PC-3 (cell line): ENCODE measurements at regions not wholly inside any gene's neighbourhood (a gene's known extent, or its start where the extent isn't known, plus 50 kb on each side); places are given as distances from the start of the nearest gene placed in this dataset.

Experiments
- ATAC-seq: fragments of 200-7000 bp; cut with Tn5 transposase; 2 replicates; pipeline ENCODE4 v1.9.1; 2020; ENCODE audit warnings: mild to moderate bottlenecking, moderate library complexity
- BruUV-seq: library from RNA; stranded (reverse); fragments of 400-500 nt; replicated peaks from 2 replicates; lab custom pipeline; 2021; lab: Mats Ljungman, UMichigan
- CTCF ChIA-PET: fragments of 300-600 bp; sonication (Branson Sonifier 250); formaldehyde crosslinking; loops from one replicate; lab custom pipeline; 2022; ENCODE audit warnings: antibody characterized with exemption; lab: Charles Lee
- POLR2A ChIA-PET: fragments of 300-600 bp; sonication (Branson Sonifier 250); formaldehyde crosslinking; loops from one replicate; lab custom pipeline; 2022; ENCODE audit warnings: antibody characterized with exemption; ENCODE audit not compliant: unreplicated experiment; lab: Charles Lee
- DNase-seq: peaks from one replicate; pipeline ENCODE4 v3.0.0-alpha.2; 2015
- H2AFZ ChIP-seq: fragments of 300-600 bp; sonication (generic); 2 replicates; pipeline ENCODE4 v1.6.0; 2016; ENCODE audit warnings: antibody characterized with exemption, low read length
- H3F3A ChIP-seq: fragments of 300-600 bp; sonication (generic); one replicate; pipeline ENCODE4 v1.6.0; 2017; ENCODE audit warnings: antibody characterized with exemption, low read length, control low read depth, mild to moderate bottlenecking; ENCODE audit not compliant: unreplicated experiment
- H3K27ac ChIP-seq: fragments of 300-600 bp; sonication (generic); 2 replicates; pipeline ENCODE4 v1.5.1; 2016; ENCODE audit warnings: mild to moderate bottlenecking, low read length
- H3K27me3 ChIP-seq: fragments of 300-600 bp; sonication (generic); 2 replicates; pipeline ENCODE4 v1.6.1; 2016; ENCODE audit warnings: low read length, mixed read lengths
- H3K36me3 ChIP-seq: fragments of 300-600 bp; sonication (generic); 2 replicates; pipeline ENCODE4 v1.6.1; 2016; ENCODE audit warnings: low read depth, mixed run types, low read length, mixed read lengths
- H3K4me1 ChIP-seq: fragments of 300-600 bp; sonication (generic); 2 replicates; pipeline ENCODE4 v1.5.1; 2016; ENCODE audit warnings: low read length; ENCODE audit not compliant: insufficient read depth
- H3K4me2 ChIP-seq: fragments of 300-600 bp; sonication (generic); 2 replicates; pipeline ENCODE4 v1.6.0; 2016; ENCODE audit warnings: low read length
- H3K4me3 ChIP-seq: fragments of 300-600 bp; sonication (generic); 2 replicates; pipeline ENCODE4 v1.5.1; 2016; ENCODE audit warnings: mild to moderate bottlenecking, low read length, mixed read lengths
- H3K79me2 ChIP-seq: fragments of 300-600 bp; sonication (generic); 2 replicates; pipeline ENCODE4 v1.6.1; 2017; ENCODE audit warnings: low read length, mixed read lengths
- H3K9ac ChIP-seq: fragments of 300-600 bp; sonication (generic); 2 replicates; pipeline ENCODE4 v1.6.0; 2016; ENCODE audit warnings: mild to moderate bottlenecking, low read length
- H3K9me2 ChIP-seq: fragments of 300-600 bp; sonication (generic); replicated peaks from 2 replicates; pipeline ENCODE4 v1.6.1; 2016; ENCODE audit warnings: mixed run types, low read length, mixed read lengths
- H3K9me3 ChIP-seq: fragments of 300-600 bp; sonication (generic); 2 replicates; pipeline ENCODE4 v1.6.1; 2016; ENCODE audit warnings: low read length, mixed read lengths
- H4K20me1 ChIP-seq: fragments of 300-600 bp; sonication (generic); 2 replicates; pipeline ENCODE4 v1.6.1; 2016; ENCODE audit warnings: low read length, mixed read lengths
- CTCF ChIP-seq: fragments of 300-600 bp; sonication (generic); conservative IDR thresholded peaks from 2 replicates; pipeline ENCODE4 v1.5.1; 2017; ENCODE audit warnings: antibody characterized with exemption, low read depth, mild to moderate bottlenecking, low read length
- EZH2 ChIP-seq: fragments of 300-600 bp; sonication (generic); IDR thresholded peaks from one replicate; pipeline ENCODE4 v1.6.1; 2017; ENCODE audit warnings: antibody characterized with exemption, mild to moderate bottlenecking, low read length; ENCODE audit not compliant: unreplicated experiment
- EZH2phosphoT487 ChIP-seq: fragments of 300-600 bp; sonication (generic); IDR thresholded peaks from 2 replicates; pipeline ENCODE4 v1.6.1; 2018; ENCODE audit warnings: mild to moderate bottlenecking, antibody characterized with exemption, low read length, borderline replicate concordance
- intact Hi-C: fragments of 100-400 bp; cut with micrococcal nuclease; formaldehyde crosslinking; loops from 2 replicates; pipeline ENCODE4 v1.9.0; 2023

GRCh38 chr3:193984876-193985275 lies 151.1 kb upstream of the HES1 start:
- H3K36me3 ChIP-seq = no peaks in the 10 kb centered on the region
- peaks cover 26% of the 10 kb centered on the region for H3K4me1 ChIP-seq
- intact Hi-C loops = no loop called here
- ATAC-seq (no peak), DNase-seq (no peak)
- no peaks in the 10 kb centered on the region for H3K9me3 ChIP-seq
- H4K20me1 ChIP-seq = no peaks in the 10 kb centered on the region
- BruUV-seq = no TSS peak
- H3K27ac ChIP-seq = no peak overlapping the region
- H3K27me3 ChIP-seq = no peaks in the 10 kb centered on the region
- H3K4me3 ChIP-seq = no peak overlapping the region
- POLR2A ChIA-PET = interaction anchor here (0.6 kb wide), 1 partner anchor 56 kb away, joined by 3 read pairs; no protein-coding TSS in a partner anchor
- H3K79me2 ChIP-seq = no peaks in the 10 kb centered on the region
- TF ChIP-seq EZH2 = no peak
- no peak for TF ChIP-seq EZH2phosphoT487
- no peak for TF ChIP-seq CTCF
- no peak overlapping the region for H3K9ac ChIP-seq
- no peaks in the 10 kb centered on the region for H3F3A ChIP-seq
- no peak overlapping the region for H3K4me2 ChIP-seq
- H2AFZ ChIP-seq = no peak overlapping the region
- no peaks in the 10 kb centered on the region for H3K9me2 ChIP-seq
- CTCF ChIA-PET = no interaction called here

- POLR2A ChIA-PET = no interaction called here
- H2AFZ ChIP-seq = no peak overlapping the region
- H3K27me3 ChIP-seq = no peaks in the 10 kb centered on the region
- no peaks in the 10 kb centered on the region for H3K9me2 ChIP-seq
- H3K9ac ChIP-seq = no peak overlapping the region
- H3F3A ChIP-seq = no peaks in the 10 kb centered on the region
- no peak overlapping the region for H3K4me2 ChIP-seq
- BruUV-seq = no TSS peak
- DNase-seq = no peak
- H3K36me3 ChIP-seq = no peaks in the 10 kb centered on the region
- no peak for ATAC-seq
- no peaks in the 10 kb centered on the region for H3K9me3 ChIP-seq
- intact Hi-C loops = no loop called here
- no peak overlapping the region for H3K27ac ChIP-seq
- H4K20me1 ChIP-seq = no peaks in the 10 kb centered on the region
- peaks cover 19% of the 10 kb centered on the region for H3K4me1 ChIP-seq
- no peak overlapping the region for H3K4me3 ChIP-seq
- TF ChIP-seq CTCF (no peak), EZH2phosphoT487 (no peak), EZH2 (no peak)
- CTCF ChIA-PET = no interaction called here
- no peaks in the 10 kb centered on the region for H3K79me2 ChIP-seq
Observed at GRCh38 chr3:193987186-193987585, 148.8 kb upstream of the HES1 start.

- no peaks in the 10 kb centered on the region for H3K79me2 ChIP-seq
- no peaks in the 10 kb centered on the region for H4K20me1 ChIP-seq
- DNase-seq = no peak
- no peaks in the 10 kb centered on the region for H3F3A ChIP-seq
- no peaks in the 10 kb centered on the region for H3K9me3 ChIP-seq
- ChIA-PET CTCF (no interaction called here), POLR2A (interaction anchor here (0.6 kb wide), 1 partner anchor 238 kb away, joined by 3 read pairs; no protein-coding TSS in a partner anchor)
- H3K4me2 ChIP-seq = no peak overlapping the region
- H3K9me2 ChIP-seq = no peaks in the 10 kb centered on the region
- H3K36me3 ChIP-seq = no peaks in the 10 kb centered on the region
- BruUV-seq = no TSS peak
- no peak for TF ChIP-seq CTCF
- TF ChIP-seq EZH2phosphoT487 = no peak
- no peak for TF ChIP-seq EZH2
- no peak for ATAC-seq
- H3K4me3 ChIP-seq = no peak overlapping the region
- H3K27ac ChIP-seq = no peak overlapping the region
- intact Hi-C loops = no loop called here
- H3K9ac ChIP-seq = no peak overlapping the region
- no peak overlapping the region for H2AFZ ChIP-seq
- 0 out of 2 replicates have a peak, but pooled peaks cover 7% of the 10 kb centered on the region for H3K4me1 ChIP-seq
- H3K27me3 ChIP-seq = no peaks in the 10 kb centered on the region
Observed at GRCh38 chr3:193989186-193989585, 146.8 kb upstream of the HES1 start.
